ENCODE measurements at regions not wholly inside any gene's neighbourhood (a gene's known extent, or its start where the extent isn't known, plus 50 kb on each side); places are given as distances from the start of the nearest gene placed in this dataset.

DNA sequence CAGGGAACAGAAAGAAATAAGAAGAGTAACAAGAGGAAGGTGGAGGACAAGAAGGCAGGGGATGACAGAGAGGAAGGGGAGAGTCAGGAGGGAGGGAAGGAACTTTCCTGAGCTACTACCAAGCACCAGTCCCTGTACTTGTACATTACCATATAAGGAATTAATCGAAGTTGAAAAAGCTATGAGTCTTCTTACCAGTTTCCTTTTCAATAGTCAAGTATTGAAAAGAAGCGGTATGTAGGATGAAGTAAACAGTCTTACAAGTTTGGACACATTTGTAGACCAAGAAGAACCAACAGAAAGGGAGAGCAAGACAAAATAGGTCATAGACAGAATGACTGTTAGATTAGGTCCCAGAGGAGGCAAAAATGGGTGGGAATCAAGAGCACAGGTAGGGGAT is 629.7 kb upstream of the DIPK2B start:
- peaks cover 16% of the 10 kb centered on the region; the same call in 1 of the 2 replicates for H3K4me1 ChIP-seq (ENCODE audit: insufficient read depth, low read length)
- in situ Hi-C loops (cut with HindIII; ENCODE audit: extremely low pct_ligation_motif_present, low pct_unique_long_range_greater_than_20kb), result loop anchor here (25.0 kb wide), 1 partner anchor 532 kb away; no protein-coding TSS in a partner anchor
- H2AFZ ChIP-seq (ENCODE audit: low read length), result no peak overlapping the region
- intact Hi-C loops (cut with micrococcal nuclease; ENCODE audit: unreplicated experiment), result no loop called here
- no peak overlapping the region for H3K27ac ChIP-seq (ENCODE audit: extremely low read length, insufficient read depth, low read length)
- no peaks in the 10 kb centered on the region for H3K9me3 ChIP-seq (ENCODE audit: low read length)
- H3K36me3 ChIP-seq (replicated peaks in 1 of 2; ENCODE audit: control insufficient read depth in 1 of 2, insufficient read depth in 2 of 2, low read length in 2 of 2), result no peaks in the 10 kb centered on the region
- CTCF ChIA-PET (ENCODE audit: low intra/inter-chr PET ratio, low total read pairs), result no interaction called here
- no peak overlapping the region for H3K4me2 ChIP-seq (ENCODE audit: low read depth, low read length)
- no peaks in the 10 kb centered on the region for H3K79me2 ChIP-seq (ENCODE audit: insufficient read depth, low read length)
- H3K4me3 ChIP-seq (replicated peaks in 1 of 3; ENCODE audit: insufficient read depth in 1 of 3, low read depth in 2 of 3, low read length in 3 of 3), result no peak overlapping the region
- no peaks in the 10 kb centered on the region for H4K20me1 ChIP-seq (ENCODE audit: insufficient read depth, low read length)
- FAIRE-seq (no peak), DNase-seq (ENCODE audit: low spot score) (no peak), ATAC-seq (no peak)
- H3K9ac ChIP-seq (ENCODE audit: insufficient read depth, low read depth, low read length), result no peak overlapping the region
- TF ChIP-seq RARA (CRISPR knock-in tag; IDR thresholded peaks at IDR 0.05) (no peak), NR2F2 (IDR thresholded peaks at IDR 0.05; ENCODE audit: borderline replicate concordance, low read depth) (no peak), IKZF4 (CRISPR knock-in tag; IDR thresholded peaks at IDR 0.05; ENCODE audit: borderline replicate concordance, low read depth, not compliant biosample characterization) (no peak), PHF5A (CRISPR knock-in tag; IDR thresholded peaks at IDR 0.05; ENCODE audit: low read depth, unreplicated experiment) (no peak)
- TF ChIP-seq, protein P1, sequence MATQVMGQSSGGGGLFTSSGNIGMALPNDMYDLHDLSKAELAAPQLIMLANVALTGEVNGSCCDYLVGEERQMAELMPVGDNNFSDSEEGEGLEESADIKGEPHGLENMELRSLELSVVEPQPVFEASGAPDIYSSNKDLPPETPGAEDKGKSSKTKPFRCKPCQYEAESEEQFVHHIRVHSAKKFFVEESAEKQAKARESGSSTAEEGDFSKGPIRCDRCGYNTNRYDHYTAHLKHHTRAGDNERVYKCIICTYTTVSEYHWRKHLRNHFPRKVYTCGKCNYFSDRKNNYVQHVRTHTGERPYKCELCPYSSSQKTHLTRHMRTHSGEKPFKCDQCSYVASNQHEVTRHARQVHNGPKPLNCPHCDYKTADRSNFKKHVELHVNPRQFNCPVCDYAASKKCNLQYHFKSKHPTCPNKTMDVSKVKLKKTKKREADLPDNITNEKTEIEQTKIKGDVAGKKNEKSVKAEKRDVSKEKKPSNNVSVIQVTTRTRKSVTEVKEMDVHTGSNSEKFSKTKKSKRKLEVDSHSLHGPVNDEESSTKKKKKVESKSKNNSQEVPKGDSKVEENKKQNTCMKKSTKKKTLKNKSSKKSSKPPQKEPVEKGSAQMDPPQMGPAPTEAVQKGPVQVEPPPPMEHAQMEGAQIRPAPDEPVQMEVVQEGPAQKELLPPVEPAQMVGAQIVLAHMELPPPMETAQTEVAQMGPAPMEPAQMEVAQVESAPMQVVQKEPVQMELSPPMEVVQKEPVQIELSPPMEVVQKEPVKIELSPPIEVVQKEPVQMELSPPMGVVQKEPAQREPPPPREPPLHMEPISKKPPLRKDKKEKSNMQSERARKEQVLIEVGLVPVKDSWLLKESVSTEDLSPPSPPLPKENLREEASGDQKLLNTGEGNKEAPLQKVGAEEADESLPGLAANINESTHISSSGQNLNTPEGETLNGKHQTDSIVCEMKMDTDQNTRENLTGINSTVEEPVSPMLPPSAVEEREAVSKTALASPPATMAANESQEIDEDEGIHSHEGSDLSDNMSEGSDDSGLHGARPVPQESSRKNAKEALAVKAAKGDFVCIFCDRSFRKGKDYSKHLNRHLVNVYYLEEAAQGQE (IDR thresholded peaks at IDR 0.05; ENCODE audit: borderline replicate concordance in 1 of 2, low read depth in 1 of 2, low read length in 2 of 2), result no peak
- TF ChIP-seq, protein P2, sequence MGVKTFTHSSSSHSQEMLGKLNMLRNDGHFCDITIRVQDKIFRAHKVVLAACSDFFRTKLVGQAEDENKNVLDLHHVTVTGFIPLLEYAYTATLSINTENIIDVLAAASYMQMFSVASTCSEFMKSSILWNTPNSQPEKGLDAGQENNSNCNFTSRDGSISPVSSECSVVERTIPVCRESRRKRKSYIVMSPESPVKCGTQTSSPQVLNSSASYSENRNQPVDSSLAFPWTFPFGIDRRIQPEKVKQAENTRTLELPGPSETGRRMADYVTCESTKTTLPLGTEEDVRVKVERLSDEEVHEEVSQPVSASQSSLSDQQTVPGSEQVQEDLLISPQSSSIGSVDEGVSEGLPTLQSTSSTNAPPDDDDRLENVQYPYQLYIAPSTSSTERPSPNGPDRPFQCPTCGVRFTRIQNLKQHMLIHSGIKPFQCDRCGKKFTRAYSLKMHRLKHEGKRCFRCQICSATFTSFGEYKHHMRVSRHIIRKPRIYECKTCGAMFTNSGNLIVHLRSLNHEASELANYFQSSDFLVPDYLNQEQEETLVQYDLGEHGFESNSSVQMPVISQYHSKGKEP (CRISPR knock-in tag; IDR thresholded peaks at IDR 0.05), result no peak
- no peaks in the 10 kb centered on the region for H3K27me3 ChIP-seq (ENCODE audit: control insufficient read depth in 1 of 2, insufficient read depth in 2 of 2, low read length in 2 of 2)
- WGBS (ENCODE audit: low lambda C conversion rate), result 92% methylated on average over 2 of the region's 2 CpGs
- no TSS peak for BruUV-seq (replicated peaks)
- POLR2A ChIA-PET, result no interaction called here
